HepG2 (cell line): ENCODE measurements at regions not wholly inside any gene's neighbourhood (a gene's known extent, or its start where the extent isn't known, plus 50 kb on each side); places are given as distances from the start of the nearest gene placed in this dataset.

ENCODE experiments used
- ATAC-seq: fragments of 200-7000 bp; cut with Tn5 transposase; 3 replicates; pipeline ENCODE4 v1.9.1; 2020; ENCODE audit warnings: mild to moderate bottlenecking, moderate library complexity
- BruUV-seq: library from RNA; stranded (reverse); fragments of 400-500 nt; replicated peaks from 2 replicates; lab custom pipeline; 2021; lab: Mats Ljungman, UMichigan
- CTCF ChIA-PET: fragments of 300-600 bp; formaldehyde crosslinking; extraction: SDS; loops from one replicate; lab custom pipeline; 2021; ENCODE audit warnings: low total read pairs, inconsistent platforms, low intra/inter-chr PET ratio; lab: Yijun Ruan, JAX
- POLR2A ChIA-PET: fragments of 350-600 bp; sonication (Branson Sonifier 250); formaldehyde crosslinking; loops from one replicate; lab custom pipeline; 2020; ENCODE audit warnings: antibody characterized with exemption, inconsistent platforms; lab: Yijun Ruan, JAX
- DNase-seq: peaks from one replicate; pipeline ENCODE4 v3.0.0-alpha.2; 2015; ENCODE audit warnings: low spot score
- FAIRE-seq: peaks from 3 replicates; lab custom pipeline; 2011; peaks lifted over from hg19 to GRCh38; lab: Jason Lieb, UNC
- H2AFZ ChIP-seq: one replicate; pipeline ENCODE4 v1.6.1; 2011; ENCODE audit warnings: low read length, inconsistent platforms
- H3K27ac ChIP-seq: fragments of 300-600 bp; 3 replicates; pipeline ENCODE4 v1.8.0; 2011; ENCODE audit warnings: mixed run types, mild to moderate bottlenecking, mixed read lengths, low read length, inconsistent platforms; ENCODE audit not compliant: insufficient read depth; ENCODE audit errors: extremely low read length
- H3K27me3 ChIP-seq, 2 experiments: fragments of 200-600 bp in 1 of 2; 2 replicates in 1 of 2; 3 replicates in 1 of 2; pipeline versions ENCODE4 v1.6.0 to v1.8.0; 2011; ENCODE audit warnings: low read length in 2 of 2, mild to moderate bottlenecking in 2 of 2, moderate library complexity in 2 of 2, inconsistent platforms in 1 of 2; ENCODE audit not compliant: insufficient read depth in 2 of 2, control insufficient read depth in 1 of 2
- H3K36me3 ChIP-seq, 2 experiments: fragments of 200-600 bp in 1 of 2; replicated peaks in 1 of 2; 2 replicates in 1 of 2; 3 replicates in 1 of 2; pipeline versions ENCODE4 v1.5.1 to v1.8.0; 2011; ENCODE audit warnings: low read length in 2 of 2, inconsistent platforms in 1 of 2; ENCODE audit not compliant: insufficient read depth in 2 of 2, control insufficient read depth in 1 of 2
- H3K4me1 ChIP-seq: 2 replicates; pipeline ENCODE4 v1.5.1; 2012; ENCODE audit warnings: low read length, inconsistent platforms; ENCODE audit not compliant: insufficient read depth
- H3K4me2 ChIP-seq: 2 replicates; pipeline ENCODE4 v1.6.0; 2011; ENCODE audit warnings: low read depth, low read length, inconsistent platforms
- H3K4me3 ChIP-seq, 3 experiments: fragments of 200-600 bp in 1 of 3; sonication (generic), shearing (Covaris generic) in 1 of 3; replicated peaks in 1 of 3; 2 replicates each; pipeline ENCODE4 v1.5.1; 2011 to 2016; ENCODE audit warnings: low read length in 3 of 3, inconsistent platforms in 2 of 3, low read depth in 2 of 3, mild to moderate bottlenecking in 2 of 3, control low read depth in 1 of 3, mixed read lengths in 1 of 3; ENCODE audit not compliant: insufficient read depth in 1 of 3
- H3K79me2 ChIP-seq: one replicate; pipeline ENCODE4 v1.6.1; 2011; ENCODE audit warnings: low read length, inconsistent platforms; ENCODE audit not compliant: insufficient read depth
- H3K9ac ChIP-seq: 2 replicates; pipeline ENCODE4 v1.6.0; 2011; ENCODE audit warnings: mild to moderate bottlenecking, low read depth, low read length, inconsistent platforms; ENCODE audit not compliant: insufficient read depth
- H3K9me3 ChIP-seq: 2 replicates; pipeline ENCODE4 v1.5.1; 2012; ENCODE audit warnings: mild to moderate bottlenecking, low read length
- H4K20me1 ChIP-seq: 2 replicates; pipeline ENCODE4 v1.6.0; 2011; ENCODE audit warnings: inconsistent platforms, mild to moderate bottlenecking, low read length, moderate library complexity; ENCODE audit not compliant: insufficient read depth
- GZF1 ChIP-seq: sonication (generic); formaldehyde crosslinking; IDR thresholded peaks from 2 replicates; pipeline ENCODE4 v1.5.1; 2020; ENCODE audit warnings: mild to moderate bottlenecking, missing genetic modification reagents
- HMG20A ChIP-seq: IDR thresholded peaks from 2 replicates; pipeline ENCODE4 v1.6.1; 2016; ENCODE audit warnings: borderline replicate concordance
- MAFF ChIP-seq: IDR thresholded peaks from 2 replicates; pipeline ENCODE4 v1.6.1; 2011; ENCODE audit warnings: low read depth, low read length, improper control_type of control experiment
- MAFK ChIP-seq, 2 experiments: IDR thresholded peaks in 1 of 2; conservative IDR thresholded peaks in 1 of 2; 2 replicates each; pipeline ENCODE4 v1.6.1; 2011; ENCODE audit warnings: improper control_type of control experiment in 2 of 2, low read length in 2 of 2
- MLLT10 ChIP-seq: sonication (generic); formaldehyde crosslinking; IDR thresholded peaks from 2 replicates; pipeline ENCODE4 v1.4.0; 2020; ENCODE audit warnings: missing genetic modification reagents
- SPEN ChIP-seq: sonication (generic); formaldehyde crosslinking; IDR thresholded peaks from 2 replicates; pipeline ENCODE4 v1.5.1; 2020; ENCODE audit warnings: low read depth, mild to moderate bottlenecking, missing genetic modification reagents
- TBX2 ChIP-seq: sonication (generic); formaldehyde crosslinking; IDR thresholded peaks from 2 replicates; pipeline ENCODE4 v1.5.0; 2020; ENCODE audit warnings: missing genetic modification reagents, mild to moderate bottlenecking, borderline replicate concordance
- TBX3 ChIP-seq: fragments of 450-650 bp; IDR thresholded peaks from 2 replicates; pipeline ENCODE4 v1.6.1; 2017; ENCODE audit warnings: antibody characterized with exemption, mild to moderate bottlenecking, inconsistent platforms, borderline replicate concordance
- WGBS: methylation state at CpG from one replicate; pipeline ENCODE4 v1.1.6; 2017; ENCODE audit warnings: low lambda C conversion rate; 5-methylcytosine and 5-hydroxymethylcytosine counted together
- in situ Hi-C: cut with HindIII; loops from 2 replicates; pipeline ENCODE4 v1.10.0; 2017; ENCODE audit warnings: low pct_unique_long_range_greater_than_20kb; ENCODE audit not compliant: extremely low pct_ligation_motif_present
- intact Hi-C: fragments of 100-400 bp; cut with micrococcal nuclease; formaldehyde crosslinking; loops from one replicate; pipeline ENCODE4 v1.10.0; 2022; ENCODE audit not compliant: unreplicated experiment
- TF ChIP-seq, protein P1 (sequence below): sonication (generic); formaldehyde crosslinking; IDR thresholded peaks from 2 replicates; pipeline ENCODE4 v1.5.0; 2020; ENCODE audit warnings: mild to moderate bottlenecking, missing genetic modification reagents, borderline replicate concordance
- TF ChIP-seq, protein P2 (sequence below): sonication (generic); formaldehyde crosslinking; IDR thresholded peaks from 2 replicates; pipeline ENCODE4 v1.9.0; 2022; ENCODE audit warnings: missing genetic modification reagents, mild to moderate bottlenecking, borderline replicate concordance
- TF ChIP-seq, protein P3 (sequence below): sonication (generic); formaldehyde crosslinking; IDR thresholded peaks from 2 replicates; pipeline ENCODE4 v1.8.1; 2023; ENCODE audit warnings: missing genetic modification reagents, inconsistent platforms, borderline replicate concordance
- TF ChIP-seq, protein P4 (sequence below): sonication (generic); formaldehyde crosslinking; IDR thresholded peaks from 2 replicates; pipeline ENCODE4 v1.4.0; 2020; ENCODE audit warnings: missing genetic modification reagents
- TF ChIP-seq, protein P5 (sequence below): sonication (generic); formaldehyde crosslinking; IDR thresholded peaks from 2 replicates; pipeline ENCODE4 v1.4.0; 2020; ENCODE audit warnings: missing genetic modification reagents

DNA sequence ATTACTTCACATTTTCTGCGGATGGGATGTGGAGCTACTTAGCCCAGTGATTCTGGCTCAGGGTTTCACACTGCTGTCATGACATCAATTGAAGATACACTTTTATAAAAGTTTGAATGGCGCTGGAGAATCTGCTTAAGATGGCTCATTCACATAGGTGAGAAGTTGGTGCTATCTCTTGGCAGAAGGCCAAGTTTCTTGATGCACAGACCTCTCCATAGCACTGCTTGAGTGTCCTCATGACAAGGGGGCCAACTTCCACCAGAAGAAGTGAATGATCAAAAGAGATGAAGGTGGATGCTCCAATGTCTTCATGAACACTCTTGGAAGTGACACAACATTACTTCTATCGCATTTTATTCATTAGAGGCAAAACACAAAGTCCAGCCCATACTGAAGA, 403.7 kb upstream of the CCNG1 start (continued):
- TF ChIP-seq, protein P1, sequence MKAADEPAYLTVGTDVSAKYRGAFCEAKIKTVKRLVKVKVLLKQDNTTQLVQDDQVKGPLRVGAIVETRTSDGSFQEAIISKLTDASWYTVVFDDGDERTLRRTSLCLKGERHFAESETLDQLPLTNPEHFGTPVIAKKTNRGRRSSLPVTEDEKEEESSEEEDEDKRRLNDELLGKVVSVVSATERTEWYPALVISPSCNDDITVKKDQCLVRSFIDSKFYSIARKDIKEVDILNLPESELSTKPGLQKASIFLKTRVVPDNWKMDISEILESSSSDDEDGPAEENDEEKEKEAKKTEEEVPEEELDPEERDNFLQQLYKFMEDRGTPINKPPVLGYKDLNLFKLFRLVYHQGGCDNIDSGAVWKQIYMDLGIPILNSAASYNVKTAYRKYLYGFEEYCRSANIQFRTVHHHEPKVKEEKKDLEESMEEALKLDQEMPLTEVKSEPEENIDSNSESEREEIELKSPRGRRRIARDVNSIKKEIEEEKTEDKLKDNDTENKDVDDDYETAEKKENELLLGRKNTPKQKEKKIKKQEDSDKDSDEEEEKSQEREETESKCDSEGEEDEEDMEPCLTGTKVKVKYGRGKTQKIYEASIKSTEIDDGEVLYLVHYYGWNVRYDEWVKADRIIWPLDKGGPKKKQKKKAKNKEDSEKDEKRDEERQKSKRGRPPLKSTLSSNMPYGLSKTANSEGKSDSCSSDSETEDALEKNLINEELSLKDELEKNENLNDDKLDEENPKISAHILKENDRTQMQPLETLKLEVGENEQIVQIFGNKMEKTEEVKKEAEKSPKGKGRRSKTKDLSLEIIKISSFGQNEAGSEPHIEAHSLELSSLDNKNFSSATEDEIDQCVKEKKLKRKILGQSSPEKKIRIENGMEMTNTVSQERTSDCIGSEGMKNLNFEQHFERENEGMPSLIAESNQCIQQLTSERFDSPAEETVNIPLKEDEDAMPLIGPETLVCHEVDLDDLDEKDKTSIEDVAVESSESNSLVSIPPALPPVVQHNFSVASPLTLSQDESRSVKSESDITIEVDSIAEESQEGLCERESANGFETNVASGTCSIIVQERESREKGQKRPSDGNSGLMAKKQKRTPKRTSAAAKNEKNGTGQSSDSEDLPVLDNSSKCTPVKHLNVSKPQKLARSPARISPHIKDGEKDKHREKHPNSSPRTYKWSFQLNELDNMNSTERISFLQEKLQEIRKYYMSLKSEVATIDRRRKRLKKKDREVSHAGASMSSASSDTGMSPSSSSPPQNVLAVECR (CRISPR knock-in tag) = no peak
- TF ChIP-seq, protein P2, sequence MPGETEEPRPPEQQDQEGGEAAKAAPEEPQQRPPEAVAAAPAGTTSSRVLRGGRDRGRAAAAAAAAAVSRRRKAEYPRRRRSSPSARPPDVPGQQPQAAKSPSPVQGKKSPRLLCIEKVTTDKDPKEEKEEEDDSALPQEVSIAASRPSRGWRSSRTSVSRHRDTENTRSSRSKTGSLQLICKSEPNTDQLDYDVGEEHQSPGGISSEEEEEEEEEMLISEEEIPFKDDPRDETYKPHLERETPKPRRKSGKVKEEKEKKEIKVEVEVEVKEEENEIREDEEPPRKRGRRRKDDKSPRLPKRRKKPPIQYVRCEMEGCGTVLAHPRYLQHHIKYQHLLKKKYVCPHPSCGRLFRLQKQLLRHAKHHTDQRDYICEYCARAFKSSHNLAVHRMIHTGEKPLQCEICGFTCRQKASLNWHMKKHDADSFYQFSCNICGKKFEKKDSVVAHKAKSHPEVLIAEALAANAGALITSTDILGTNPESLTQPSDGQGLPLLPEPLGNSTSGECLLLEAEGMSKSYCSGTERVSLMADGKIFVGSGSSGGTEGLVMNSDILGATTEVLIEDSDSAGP = no peak

DNA sequence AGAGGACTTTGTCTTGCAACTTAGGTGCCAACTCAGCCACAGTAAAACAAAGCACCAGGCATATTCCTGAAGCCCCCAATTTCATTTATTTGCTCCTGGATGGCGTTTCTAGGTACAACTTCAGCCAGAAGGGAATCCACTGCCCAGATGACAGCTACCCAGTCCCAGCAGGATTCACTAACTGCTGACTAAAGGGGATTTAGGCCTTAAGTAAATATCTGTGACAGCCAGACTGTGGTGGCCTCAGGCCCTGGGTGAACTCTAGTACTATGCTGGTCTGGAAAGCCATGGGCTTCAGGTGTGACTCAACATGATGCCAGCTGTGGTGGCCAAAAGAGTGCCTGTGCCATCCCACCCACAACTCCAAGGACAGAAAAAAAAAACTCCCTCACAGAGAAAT, 396.1 kb upstream of the CCNG1 start:
- intact Hi-C loops (no loop called here), in situ Hi-C loops (no loop called here)
- no peak for DNase-seq
- CTCF ChIA-PET = no interaction called here
- peaks cover 77% of the 10 kb centered on the region for H3K9me3 ChIP-seq
- H3K27ac ChIP-seq = no peak overlapping the region
- H3K27me3 ChIP-seq = no peaks in the 10 kb centered on the region
- BruUV-seq = no TSS peak
- H3K4me1 ChIP-seq = no peaks in the 10 kb centered on the region
- no peak for FAIRE-seq
- H2AFZ ChIP-seq = no peak overlapping the region
- no peaks in the 10 kb centered on the region for H3K36me3 ChIP-seq
- H3K79me2 ChIP-seq = no peaks in the 10 kb centered on the region
- no peak overlapping the region for H3K9ac ChIP-seq
- WGBS = 0% methylated on average over 1 of the region's 1 CpG
- ATAC-seq = no peak
- H3K4me2 ChIP-seq = no peak overlapping the region
- H3K4me3 ChIP-seq = no peak overlapping the region
- H4K20me1 ChIP-seq = no peaks in the 10 kb centered on the region
- POLR2A ChIA-PET = no interaction called here
- TF ChIP-seq, protein P3, sequence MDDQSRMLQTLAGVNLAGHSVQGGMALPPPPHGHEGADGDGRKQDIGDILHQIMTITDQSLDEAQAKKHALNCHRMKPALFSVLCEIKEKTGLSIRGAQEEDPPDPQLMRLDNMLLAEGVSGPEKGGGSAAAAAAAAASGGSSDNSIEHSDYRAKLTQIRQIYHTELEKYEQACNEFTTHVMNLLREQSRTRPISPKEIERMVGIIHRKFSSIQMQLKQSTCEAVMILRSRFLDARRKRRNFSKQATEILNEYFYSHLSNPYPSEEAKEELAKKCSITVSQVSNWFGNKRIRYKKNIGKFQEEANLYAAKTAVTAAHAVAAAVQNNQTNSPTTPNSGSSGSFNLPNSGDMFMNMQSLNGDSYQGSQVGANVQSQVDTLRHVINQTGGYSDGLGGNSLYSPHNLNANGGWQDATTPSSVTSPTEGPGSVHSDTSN (CRISPR knock-in tag) = no peak
- peak; percentile 19; the same call in 1 of the 2 replicates for TF ChIP-seq MAFF
- no peak for TF ChIP-seq SPEN (CRISPR knock-in tag)
- TF ChIP-seq, protein P4, sequence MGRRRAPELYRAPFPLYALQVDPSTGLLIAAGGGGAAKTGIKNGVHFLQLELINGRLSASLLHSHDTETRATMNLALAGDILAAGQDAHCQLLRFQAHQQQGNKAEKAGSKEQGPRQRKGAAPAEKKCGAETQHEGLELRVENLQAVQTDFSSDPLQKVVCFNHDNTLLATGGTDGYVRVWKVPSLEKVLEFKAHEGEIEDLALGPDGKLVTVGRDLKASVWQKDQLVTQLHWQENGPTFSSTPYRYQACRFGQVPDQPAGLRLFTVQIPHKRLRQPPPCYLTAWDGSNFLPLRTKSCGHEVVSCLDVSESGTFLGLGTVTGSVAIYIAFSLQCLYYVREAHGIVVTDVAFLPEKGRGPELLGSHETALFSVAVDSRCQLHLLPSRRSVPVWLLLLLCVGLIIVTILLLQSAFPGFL (CRISPR knock-in tag) = no peak
- TF ChIP-seq HMG20A = no peak
- TF ChIP-seq, protein P5, sequence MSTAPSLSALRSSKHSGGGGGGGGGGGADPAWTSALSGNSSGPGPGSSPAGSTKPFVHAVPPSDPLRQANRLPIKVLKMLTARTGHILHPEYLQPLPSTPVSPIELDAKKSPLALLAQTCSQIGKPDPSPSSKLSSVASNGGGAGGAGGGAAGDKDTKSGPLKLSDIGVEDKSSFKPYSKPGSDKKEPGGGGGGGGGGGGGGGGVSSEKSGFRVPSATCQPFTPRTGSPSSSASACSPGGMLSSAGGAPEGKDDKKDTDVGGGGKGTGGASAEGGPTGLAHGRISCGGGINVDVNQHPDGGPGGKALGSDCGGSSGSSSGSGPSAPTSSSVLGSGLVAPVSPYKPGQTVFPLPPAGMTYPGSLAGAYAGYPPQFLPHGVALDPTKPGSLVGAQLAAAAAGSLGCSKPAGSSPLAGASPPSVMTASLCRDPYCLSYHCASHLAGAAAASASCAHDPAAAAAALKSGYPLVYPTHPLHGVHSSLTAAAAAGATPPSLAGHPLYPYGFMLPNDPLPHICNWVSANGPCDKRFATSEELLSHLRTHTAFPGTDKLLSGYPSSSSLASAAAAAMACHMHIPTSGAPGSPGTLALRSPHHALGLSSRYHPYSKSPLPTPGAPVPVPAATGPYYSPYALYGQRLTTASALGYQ (CRISPR knock-in tag) = no peak
- no peak for TF ChIP-seq GZF1 (CRISPR knock-in tag)
- no peak for TF ChIP-seq TBX2 (CRISPR knock-in tag)
- peak; percentile 55 to 62 for TF ChIP-seq MAFK (conservative IDR thresholded peaks at IDR 0.05 in 1 of 2, IDR thresholded peaks at IDR 0.05 in 1 of 2; ENCODE audit: low read length in 2 of 2)
- TF ChIP-seq TBX3 = no peak
- no peak for TF ChIP-seq MLLT10 (CRISPR knock-in tag)
